PC-9 (cell line): ENCODE measurements at regions not wholly inside any gene's neighbourhood (a gene's known extent, or its start where the extent isn't known, plus 50 kb on each side); places are given as distances from the start of the nearest gene placed in this dataset.

Source experiments
- BruUV-seq: library from RNA; stranded (reverse); fragments of 400-500 nt; replicated peaks from 2 replicates; lab custom pipeline; 2021; lab: Mats Ljungman, UMichigan
- CTCF ChIA-PET: fragments of 300-600 bp; sonication (Branson Sonifier 250); formaldehyde crosslinking; loops from one replicate; lab custom pipeline; 2022; ENCODE audit warnings: antibody characterized with exemption; lab: Charles Lee
- POLR2A ChIA-PET: fragments of 300-600 bp; sonication (Branson Sonifier 250); formaldehyde crosslinking; loops from one replicate; lab custom pipeline; 2022; ENCODE audit warnings: antibody characterized with exemption; ENCODE audit not compliant: unreplicated experiment; lab: Charles Lee
- DNase-seq, 2 experiments: peaks; one replicate each; pipeline versions ENCODE4 v3.0.0 to v3.0.0-alpha.2; 2015 to 2022; ENCODE audit warnings: mixed read lengths in 1 of 2
- H2AFZ ChIP-seq: fragments of 200-600 bp; sonication (generic); 2 replicates; pipeline ENCODE4 v1.8.1; 2017; ENCODE audit warnings: antibody characterized with exemption
- H3F3A ChIP-seq: fragments of 200-600 bp; sonication (generic); 2 replicates; pipeline ENCODE4 v1.8.1; 2017; ENCODE audit warnings: antibody characterized with exemption, mild to moderate bottlenecking, low read depth; ENCODE audit not compliant: insufficient read depth
- H3K27ac ChIP-seq: fragments of 200-600 bp; sonication (generic); 2 replicates; pipeline ENCODE4 v1.6.1; 2016; ENCODE audit warnings: mixed run types
- H3K27me3 ChIP-seq: fragments of 200-600 bp; sonication (generic); 2 replicates; pipeline ENCODE4 v1.6.1; 2016; ENCODE audit warnings: low read depth, mixed run types; ENCODE audit not compliant: insufficient read depth
- H3K36me3 ChIP-seq: fragments of 200-600 bp; sonication (generic); 2 replicates; pipeline ENCODE4 v1.6.1; 2016; ENCODE audit warnings: low read depth, mixed run types
- H3K4me1 ChIP-seq: fragments of 200-600 bp; sonication (generic); replicated peaks from 2 replicates; pipeline ENCODE4 v1.6.1; 2016; ENCODE audit warnings: mixed run types; ENCODE audit not compliant: insufficient read depth
- H3K4me2 ChIP-seq: fragments of 200-600 bp; sonication (generic); 2 replicates; pipeline ENCODE4 v1.6.1; 2017; ENCODE audit warnings: mixed run types
- H3K4me3 ChIP-seq: fragments of 200-600 bp; sonication (generic); 2 replicates; pipeline ENCODE4 v1.6.1; 2016; ENCODE audit warnings: mixed run types
- H3K79me2 ChIP-seq: fragments of 200-600 bp; sonication (generic); 2 replicates; pipeline ENCODE4 v1.6.1; 2017; ENCODE audit warnings: low read depth, mixed run types
- H3K9me2 ChIP-seq: fragments of 200-600 bp; sonication (generic); 2 replicates; pipeline ENCODE4 v1.8.1; 2017; ENCODE audit warnings: mild to moderate bottlenecking; ENCODE audit not compliant: insufficient read depth
- H3K9me3 ChIP-seq: fragments of 200-600 bp; sonication (generic); 2 replicates; pipeline ENCODE4 v1.8.1; 2016; ENCODE audit warnings: low read depth; ENCODE audit not compliant: insufficient read depth
- H4K20me1 ChIP-seq: fragments of 200-600 bp; sonication (generic); 2 replicates; pipeline ENCODE4 v1.8.1; 2017; ENCODE audit not compliant: insufficient read depth
- EZH2 ChIP-seq: fragments of 200-600 bp; sonication (generic); IDR thresholded peaks from 2 replicates; pipeline ENCODE4 v1.8.0; 2017; ENCODE audit warnings: antibody characterized with exemption, low read depth
- intact Hi-C: fragments of 100-400 bp; cut with micrococcal nuclease; formaldehyde crosslinking; loops from one replicate; pipeline ENCODE4 v1.10.0; 2022; ENCODE audit not compliant: unreplicated experiment
- TF ChIP-seq, protein P1 (sequence below): fragments of 200-600 bp; sonication (generic); conservative IDR thresholded peaks from 2 replicates; pipeline ENCODE4 v1.6.1; 2017; ENCODE audit warnings: mixed run types, antibody characterized with exemption, mild to moderate bottlenecking, moderate library complexity

DNA sequence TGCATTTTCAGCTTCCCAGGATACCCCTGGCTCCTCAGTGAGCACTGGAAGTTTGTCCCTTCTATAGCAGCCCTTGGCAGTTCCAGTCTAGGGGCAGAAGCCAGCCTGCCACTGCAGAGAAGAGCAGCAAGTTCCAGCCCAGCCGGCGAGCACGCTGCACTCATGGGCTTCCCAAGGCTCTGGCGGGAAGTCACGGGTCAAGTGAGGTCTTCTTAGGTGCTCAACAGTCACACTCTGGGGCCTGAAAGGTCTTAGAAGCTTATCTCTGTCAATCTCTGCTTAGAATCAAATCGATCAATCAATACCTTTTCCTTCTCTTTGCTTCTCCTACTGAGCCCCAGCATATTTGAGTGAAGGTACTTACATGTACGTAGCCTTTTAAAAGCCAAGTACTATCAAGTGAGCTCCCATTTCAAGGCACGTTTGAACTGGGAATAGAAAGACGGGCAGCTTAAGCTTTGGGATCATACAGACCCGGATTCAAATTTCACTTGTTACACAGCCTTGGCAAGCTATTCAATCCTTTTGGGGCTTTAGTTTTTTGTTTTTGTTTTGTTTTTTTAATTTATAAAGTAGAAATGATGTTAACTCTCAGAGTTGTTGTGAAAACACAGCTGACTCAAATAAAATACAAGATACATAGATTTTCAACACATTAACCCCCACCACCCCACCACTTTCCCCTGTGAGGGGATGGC lies 152.6 kb upstream of the KLF14 start:
- Histone ChIP-seq H2AFZ (no peak overlapping the region), H3K9me3 (no peaks in the 10 kb centered on the region), H3K4me1 (peaks cover 81% of the 10 kb centered on the region), H3K4me3 (no peak overlapping the region; the same call in 1 of the 2 replicates), H3K27ac (peak overlapping the region; percentile 76), H3K9me2 (no peaks in the 10 kb centered on the region), H3K79me2 (peaks cover 99% of the 10 kb centered on the region), H4K20me1 (peaks cover 61% of the 10 kb centered on the region), H3K36me3 (peaks cover 89% of the 10 kb centered on the region), H3K4me2 (peak overlapping the region; percentile 60), H3K27me3 (no peaks in the 10 kb centered on the region), H3F3A (peaks cover 99% of the 10 kb centered on the region)
- no peak for TF ChIP-seq EZH2
- TF ChIP-seq, protein P1, sequence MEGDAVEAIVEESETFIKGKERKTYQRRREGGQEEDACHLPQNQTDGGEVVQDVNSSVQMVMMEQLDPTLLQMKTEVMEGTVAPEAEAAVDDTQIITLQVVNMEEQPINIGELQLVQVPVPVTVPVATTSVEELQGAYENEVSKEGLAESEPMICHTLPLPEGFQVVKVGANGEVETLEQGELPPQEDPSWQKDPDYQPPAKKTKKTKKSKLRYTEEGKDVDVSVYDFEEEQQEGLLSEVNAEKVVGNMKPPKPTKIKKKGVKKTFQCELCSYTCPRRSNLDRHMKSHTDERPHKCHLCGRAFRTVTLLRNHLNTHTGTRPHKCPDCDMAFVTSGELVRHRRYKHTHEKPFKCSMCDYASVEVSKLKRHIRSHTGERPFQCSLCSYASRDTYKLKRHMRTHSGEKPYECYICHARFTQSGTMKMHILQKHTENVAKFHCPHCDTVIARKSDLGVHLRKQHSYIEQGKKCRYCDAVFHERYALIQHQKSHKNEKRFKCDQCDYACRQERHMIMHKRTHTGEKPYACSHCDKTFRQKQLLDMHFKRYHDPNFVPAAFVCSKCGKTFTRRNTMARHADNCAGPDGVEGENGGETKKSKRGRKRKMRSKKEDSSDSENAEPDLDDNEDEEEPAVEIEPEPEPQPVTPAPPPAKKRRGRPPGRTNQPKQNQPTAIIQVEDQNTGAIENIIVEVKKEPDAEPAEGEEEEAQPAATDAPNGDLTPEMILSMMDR = no peak
- ChIA-PET POLR2A (interaction anchor here (0.5 to 0.7 kb wide), 3 partner anchors 12 to 377 kb away, joined by 3 to 4 read pairs (median 3); no protein-coding TSS in a partner anchor), CTCF (interaction anchor here (0.5 kb wide), 1 partner anchor 110 kb away, joined by 3 read pairs; no protein-coding TSS in a partner anchor)
- BruUV-seq = TSS peak; percentile 2
- intact Hi-C loops = loop anchor here (2.0 kb wide), 1 partner anchor 18 kb away; no protein-coding TSS in a partner anchor
- no peak for DNase-seq

DNA sequence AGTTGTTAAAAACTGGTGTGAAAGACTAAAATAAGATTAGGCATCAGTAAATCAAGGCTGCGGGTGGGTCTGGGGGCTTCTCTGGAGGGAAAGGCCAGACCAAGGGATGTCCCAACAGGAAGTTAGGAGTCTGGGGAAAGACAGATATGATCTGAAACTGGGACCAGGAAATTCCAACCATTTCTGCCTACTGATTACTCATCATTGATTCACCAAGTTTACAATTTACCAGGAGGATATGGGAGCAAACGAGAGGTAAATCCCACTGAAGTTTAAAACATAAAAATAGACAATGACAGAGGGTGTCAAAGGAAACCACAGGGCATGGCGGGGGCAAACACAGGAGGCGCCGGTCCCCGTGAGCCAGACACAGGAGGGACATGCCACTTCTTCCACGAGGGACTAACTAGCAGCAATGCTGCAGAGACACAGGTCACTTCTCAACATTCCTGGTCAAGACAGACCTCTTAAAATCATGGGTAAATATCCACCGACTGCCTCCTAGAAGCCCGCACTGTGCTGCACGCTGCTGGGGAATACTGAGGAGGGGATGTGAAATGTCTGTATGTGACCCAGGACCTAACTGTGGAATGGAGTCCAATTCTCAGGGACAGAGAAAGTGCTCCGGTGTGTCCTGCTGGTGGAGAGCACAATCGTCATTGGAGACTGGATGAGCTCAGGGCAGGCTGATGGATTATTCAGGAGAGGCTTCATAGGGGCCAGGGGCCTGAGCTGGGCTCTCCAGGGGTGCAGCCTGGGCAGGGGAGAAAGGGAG lies 153.4 kb upstream of the KLF14 start:
- POLR2A ChIA-PET = interaction anchor here (0.5 to 0.7 kb wide), 3 partner anchors 202 to 877 kb away, joined by 3 to 4 read pairs (median 3); no protein-coding TSS in a partner anchor

More for the DNA sequence above, 153.4 kb upstream of the KLF14 start:
- peaks cover 83% of the 10 kb centered on the region for H3K36me3 ChIP-seq
- H3K27ac ChIP-seq = peak overlapping the region; percentile 76
- H3K4me3 ChIP-seq = peak overlapping the region; percentile 21; the same call in 1 of the 2 replicates
- DNase-seq = peak; percentile 71 to 90
- H3K27me3 ChIP-seq = no peaks in the 10 kb centered on the region
- peaks cover 84% of the 10 kb centered on the region for H3K4me1 ChIP-seq
- H3K9me3 ChIP-seq = no peaks in the 10 kb centered on the region
- TF ChIP-seq, protein P1 = no peak
- TF ChIP-seq EZH2 = no peak
- peaks cover 95% of the 10 kb centered on the region for H3F3A ChIP-seq
- H3K9me2 ChIP-seq = no peaks in the 10 kb centered on the region
- no peak overlapping the region for H2AFZ ChIP-seq
- CTCF ChIA-PET = no interaction called here
- peak overlapping the region; percentile 60 for H3K4me2 ChIP-seq
- H4K20me1 ChIP-seq = peaks cover 56% of the 10 kb centered on the region
- BruUV-seq = TSS peak; percentile 52
- peaks cover 95% of the 10 kb centered on the region for H3K79me2 ChIP-seq
- intact Hi-C loops = loop anchor here (2.0 kb wide), 1 partner anchor 17 kb away; no protein-coding TSS in a partner anchor
